Activated CD8-positive, alpha-beta memory T cell treated with anti-CD3 and anti-CD28 coated beads, Interleukin-2, amount 10 ng/mL, durations not matched to agents 7 days and 5 days (primary cell): ENCODE measurements at regions not wholly inside any gene's neighbourhood (a gene's known extent, or its start where the extent isn't known, plus 50 kb on each side); places are given as distances from the start of the nearest gene placed in this dataset.

Experiments used
- ATAC-seq: fragments of 150-1000 bp; cut with Tn5 transposase; one replicate; pipeline ENCODE4 v1.10.0; 2021; ENCODE audit warnings: moderate library complexity
- CTCF ChIA-PET: fragments of 350-600 bp; sonication (Branson Sonifier 250); formaldehyde crosslinking; loops from one replicate; lab custom pipeline; 2021; ENCODE audit warnings: antibody characterized with exemption; lab: Charles Lee
- DNase-seq: peaks from one replicate; pipeline ENCODE4 v3.0.0-alpha.2; 2020
- H3K27ac Mint-ChIP-seq: one replicate; pipeline ENCODE4 v1.8.0; 2021; ENCODE audit warnings: mild to moderate bottlenecking, mixed read lengths
- H3K27me3 Mint-ChIP-seq: one replicate; pipeline ENCODE4 v1.8.0; 2021; ENCODE audit warnings: mixed read lengths
- H3K36me3 Mint-ChIP-seq: one replicate; pipeline ENCODE4 v1.8.0; 2021; ENCODE audit warnings: mild to moderate bottlenecking, mixed read lengths
- H3K4me1 Mint-ChIP-seq: one replicate; pipeline ENCODE4 v1.8.0; 2021; ENCODE audit warnings: mixed read lengths
- H3K4me3 Mint-ChIP-seq: one replicate; pipeline ENCODE4 v1.8.0; 2021; ENCODE audit warnings: mild to moderate bottlenecking, moderate library complexity, mixed read lengths
- H3K9me3 Mint-ChIP-seq: one replicate; pipeline ENCODE4 v1.8.0; 2022; ENCODE audit warnings: low read depth, mixed read lengths

DNA sequence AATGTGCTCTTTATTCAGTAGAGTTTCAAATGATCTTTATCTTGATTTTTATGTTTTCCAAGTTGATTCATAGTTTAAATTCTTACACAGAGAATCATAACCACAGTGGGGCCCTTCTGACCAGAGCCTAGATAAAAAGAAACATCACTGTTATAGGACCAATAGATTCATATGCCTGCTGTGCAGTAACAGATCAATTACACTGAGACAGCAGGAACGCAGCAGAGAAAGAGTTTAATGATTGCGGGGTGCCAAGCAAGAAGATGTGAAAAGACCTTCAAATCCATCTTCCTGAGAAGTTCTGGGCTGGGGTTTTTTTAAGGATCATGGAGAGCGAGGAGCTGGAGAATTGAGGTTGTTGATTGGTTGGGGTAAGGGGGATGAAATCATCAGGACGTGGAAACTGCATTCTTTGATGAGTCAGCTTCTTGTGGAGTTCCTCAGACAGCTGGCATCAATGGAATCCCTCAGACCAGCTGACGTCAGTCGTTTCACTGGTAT lies 346.6 kb downstream of the TBC1D4 start:
- no peak overlapping the region for H3K4me3 Mint-ChIP-seq
- H3K27ac Mint-ChIP-seq: no peak overlapping the region
- DNase-seq (no peak), ATAC-seq (no peak)
- CTCF ChIA-PET: no interaction called here
- no peaks in the 10 kb centered on the region for H3K4me1 Mint-ChIP-seq
- peaks cover 4% of the 10 kb centered on the region for H3K27me3 Mint-ChIP-seq
- H3K9me3 Mint-ChIP-seq: peaks cover 4% of the 10 kb centered on the region
- no peaks in the 10 kb centered on the region for H3K36me3 Mint-ChIP-seq

DNA sequence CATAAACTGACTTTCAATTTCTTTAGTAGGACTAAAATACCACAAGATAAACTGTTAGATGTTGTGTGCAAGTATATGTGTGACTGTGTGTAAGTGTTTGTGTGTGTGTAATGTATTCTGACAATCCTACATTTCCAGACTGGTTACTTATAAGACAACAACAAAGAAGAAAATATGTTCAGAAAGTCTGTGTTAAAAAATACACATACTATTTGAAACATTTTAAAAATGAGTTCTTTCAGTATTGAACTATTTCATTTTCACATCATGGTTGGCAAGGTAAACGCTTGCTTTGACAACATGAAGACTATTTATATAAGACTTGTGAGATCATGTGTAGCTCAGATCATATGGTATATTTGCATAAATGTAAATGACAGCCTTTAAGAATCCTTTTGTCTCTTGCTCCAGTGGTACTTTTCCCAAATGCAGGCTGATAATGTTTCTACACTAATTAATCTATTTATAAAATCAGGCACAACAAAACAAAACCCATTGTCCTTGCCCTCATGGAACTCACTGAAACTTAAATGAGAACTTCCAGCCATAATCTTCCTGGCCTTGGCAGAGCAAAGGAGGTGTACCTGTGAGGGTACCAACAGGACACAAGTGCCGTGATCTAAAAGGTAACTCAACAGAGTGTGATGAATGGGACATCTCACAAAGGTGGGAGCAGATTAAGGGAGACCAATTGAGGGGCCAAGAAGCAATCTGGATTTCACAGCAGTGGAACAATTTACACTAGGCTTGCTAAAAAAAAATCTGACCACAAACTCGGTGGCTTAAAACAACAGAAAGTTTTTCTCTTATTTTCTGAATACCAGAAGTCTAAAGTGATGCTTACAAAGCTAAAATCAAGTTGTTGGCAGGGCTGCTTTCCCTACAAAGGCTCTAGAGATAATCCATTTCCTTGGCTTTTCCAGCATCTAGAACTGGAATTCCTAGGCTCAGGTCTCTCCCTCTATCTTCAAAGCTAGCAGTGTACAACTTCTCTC lies 349.0 kb downstream of the TBC1D4 start:
- H3K36me3 Mint-ChIP-seq: no peaks in the 10 kb centered on the region
- no peak overlapping the region for H3K4me3 Mint-ChIP-seq
- H3K27me3 Mint-ChIP-seq: peaks cover 4% of the 10 kb centered on the region
- no peak for ATAC-seq
- peaks cover 4% of the 10 kb centered on the region for H3K9me3 Mint-ChIP-seq
- H3K27ac Mint-ChIP-seq: no peak overlapping the region
- no peak for DNase-seq
- CTCF ChIA-PET: no interaction called here
- no peaks in the 10 kb centered on the region for H3K4me1 Mint-ChIP-seq

DNA sequence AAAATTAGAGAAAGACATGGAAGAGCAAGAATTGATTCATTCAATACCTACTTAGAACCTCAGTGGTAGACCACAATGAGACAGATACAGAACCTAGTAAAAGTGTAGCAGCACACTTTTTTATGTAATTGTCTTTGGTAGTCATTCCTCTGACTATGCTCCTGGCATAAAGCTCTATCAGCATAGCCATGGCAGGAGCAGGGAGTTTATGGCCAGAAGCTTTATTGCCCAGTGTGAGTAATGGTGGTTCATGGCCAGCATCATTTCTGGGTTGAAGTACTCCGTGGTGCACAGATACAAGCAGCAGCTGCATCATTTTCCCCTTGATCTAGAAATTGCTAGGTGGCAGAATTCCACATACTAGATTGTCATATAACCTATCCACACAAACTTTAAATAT lies 352.6 kb downstream of the TBC1D4 start:
- H3K27me3 Mint-ChIP-seq: no peaks in the 10 kb centered on the region
- DNase-seq (no peak), ATAC-seq (no peak)
- H3K9me3 Mint-ChIP-seq: no peaks in the 10 kb centered on the region
- no peak overlapping the region for H3K4me3 Mint-ChIP-seq
- H3K4me1 Mint-ChIP-seq: no peaks in the 10 kb centered on the region
- CTCF ChIA-PET: no interaction called here
- H3K36me3 Mint-ChIP-seq: no peaks in the 10 kb centered on the region
- no peak overlapping the region for H3K27ac Mint-ChIP-seq

DNA sequence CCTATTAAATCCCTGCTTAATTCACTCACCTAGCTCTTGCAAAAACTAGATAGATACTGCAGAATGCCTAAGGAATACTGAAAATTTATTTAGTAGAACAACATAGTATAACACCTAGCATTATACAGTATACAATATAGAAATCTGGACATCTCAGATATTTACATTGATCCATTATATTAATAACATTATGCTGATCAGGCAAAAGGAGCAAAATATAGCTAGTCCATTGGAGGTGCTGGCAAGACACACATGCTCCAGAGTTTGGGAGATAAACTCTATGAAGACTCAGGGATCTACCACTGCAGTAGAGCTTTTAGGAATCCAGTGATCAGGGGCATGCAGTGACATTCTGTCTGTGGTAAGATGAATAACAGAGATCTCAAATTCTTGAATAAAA lies 357.6 kb downstream of the TBC1D4 start:
- Mint-ChIP-seq H3K27ac (no peak overlapping the region), H3K9me3 (no peaks in the 10 kb centered on the region), H3K4me1 (no peaks in the 10 kb centered on the region), H3K27me3 (no peaks in the 10 kb centered on the region), H3K36me3 (no peaks in the 10 kb centered on the region), H3K4me3 (no peak overlapping the region)
- CTCF ChIA-PET: no interaction called here
- DNase-seq (no peak), ATAC-seq (no peak)

DNA sequence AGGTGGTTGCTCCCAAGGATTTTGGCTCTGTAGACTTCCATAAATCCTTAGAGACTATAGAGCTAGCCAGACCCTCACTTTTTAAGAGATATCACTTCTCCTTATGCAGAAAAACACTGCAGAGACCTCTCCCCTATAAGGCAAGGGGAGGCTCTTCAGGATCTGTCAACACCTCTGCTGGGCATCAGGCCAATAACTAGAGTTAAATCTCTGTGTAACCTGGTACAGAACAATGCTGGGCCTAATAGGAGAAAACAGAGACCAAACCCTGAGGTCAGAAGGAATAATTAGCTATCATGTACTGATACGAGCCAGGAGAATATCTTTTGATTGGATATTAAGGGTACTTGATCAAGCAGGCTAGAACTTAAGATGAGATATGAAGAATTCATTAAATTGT lies 358.5 kb downstream of the TBC1D4 start:
- ATAC-seq (no peak), DNase-seq (no peak)
- Mint-ChIP-seq H3K9me3 (no peaks in the 10 kb centered on the region), H3K27me3 (no peaks in the 10 kb centered on the region), H3K36me3 (no peaks in the 10 kb centered on the region), H3K4me3 (no peak overlapping the region), H3K4me1 (no peaks in the 10 kb centered on the region), H3K27ac (no peak overlapping the region)
- CTCF ChIA-PET: no interaction called here

DNA sequence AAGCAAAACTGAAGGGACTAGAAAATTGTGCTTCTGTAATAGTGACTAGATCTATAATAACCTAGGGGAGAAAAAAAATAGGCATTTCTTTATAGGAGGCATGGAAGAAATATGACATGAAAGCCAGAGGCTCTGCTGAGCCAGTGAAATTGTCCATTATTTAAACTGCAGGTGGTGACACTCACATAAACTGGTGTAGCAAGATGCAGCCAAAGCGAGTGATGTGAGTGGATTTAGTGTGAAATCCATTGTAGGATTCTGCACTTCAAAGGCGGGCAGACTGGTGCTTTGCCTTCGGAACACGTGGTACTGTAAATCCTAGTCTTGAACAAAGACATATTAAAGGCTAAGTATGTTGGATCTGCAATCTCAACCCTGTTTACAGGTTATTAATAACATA lies 361.9 kb downstream of the TBC1D4 start:
- CTCF ChIA-PET: no interaction called here
- no peak for DNase-seq
- H3K27me3 Mint-ChIP-seq: no peaks in the 10 kb centered on the region
- H3K27ac Mint-ChIP-seq: no peak overlapping the region
- H3K4me3 Mint-ChIP-seq: no peak overlapping the region
- H3K9me3 Mint-ChIP-seq: no peaks in the 10 kb centered on the region
- H3K4me1 Mint-ChIP-seq: no peaks in the 10 kb centered on the region
- no peaks in the 10 kb centered on the region for H3K36me3 Mint-ChIP-seq
- ATAC-seq: no peak

DNA sequence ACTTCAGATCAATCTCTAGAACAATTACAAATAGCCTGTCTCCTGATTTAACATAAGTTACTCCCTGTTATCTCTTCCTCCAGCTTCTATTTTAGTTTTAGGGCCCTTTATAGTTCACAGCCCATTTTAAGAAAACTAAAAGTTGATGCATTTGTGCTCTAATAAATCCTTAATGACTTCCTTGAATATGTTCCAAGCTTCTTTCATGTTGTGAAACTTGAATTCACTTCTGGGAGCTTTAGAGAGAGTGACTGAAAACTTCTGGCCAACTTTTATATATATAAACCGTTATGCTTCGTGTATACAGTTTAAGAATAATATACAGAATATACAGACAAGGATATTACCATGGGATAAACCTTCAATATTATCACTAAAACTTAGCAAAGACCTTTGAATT lies 366.8 kb downstream of the TBC1D4 start:
- no peak overlapping the region for H3K4me3 Mint-ChIP-seq

DNA sequence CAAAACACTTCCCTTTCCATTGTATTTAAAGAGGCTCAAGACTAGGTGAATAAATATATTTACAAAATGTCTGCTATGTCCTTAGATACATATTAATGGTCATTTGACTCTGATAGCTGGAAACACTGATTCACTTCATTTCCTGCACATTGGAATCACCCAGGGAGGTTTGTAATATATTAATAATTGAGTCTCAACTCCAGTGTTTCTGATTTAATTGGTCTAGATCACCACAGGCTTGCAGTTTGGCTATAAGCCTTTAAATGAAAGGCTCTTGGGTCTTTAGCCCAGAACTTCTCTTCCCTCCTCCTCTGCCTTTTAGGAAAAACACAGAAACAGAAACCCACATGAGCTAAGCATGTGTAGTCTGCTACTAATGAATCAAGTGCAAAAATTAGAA lies 378.0 kb downstream of the TBC1D4 start:
- no peaks in the 10 kb centered on the region for H3K9me3 Mint-ChIP-seq
- peaks cover 3% of the 10 kb centered on the region for H3K27me3 Mint-ChIP-seq
- H3K4me3 Mint-ChIP-seq: no peak overlapping the region
- no peak for DNase-seq
- CTCF ChIA-PET: no interaction called here
- no peaks in the 10 kb centered on the region for H3K36me3 Mint-ChIP-seq
- H3K4me1 Mint-ChIP-seq: no peaks in the 10 kb centered on the region
- H3K27ac Mint-ChIP-seq: no peak overlapping the region
- no peak for ATAC-seq

More for the DNA sequence above, 366.8 kb downstream of the TBC1D4 start:
- Mint-ChIP-seq H3K4me1 (no peaks in the 10 kb centered on the region), H3K36me3 (no peaks in the 10 kb centered on the region), H3K9me3 (no peaks in the 10 kb centered on the region), H3K27ac (no peak overlapping the region), H3K27me3 (no peaks in the 10 kb centered on the region)
- ATAC-seq (no peak), DNase-seq (no peak)
- CTCF ChIA-PET: no interaction called here

DNA sequence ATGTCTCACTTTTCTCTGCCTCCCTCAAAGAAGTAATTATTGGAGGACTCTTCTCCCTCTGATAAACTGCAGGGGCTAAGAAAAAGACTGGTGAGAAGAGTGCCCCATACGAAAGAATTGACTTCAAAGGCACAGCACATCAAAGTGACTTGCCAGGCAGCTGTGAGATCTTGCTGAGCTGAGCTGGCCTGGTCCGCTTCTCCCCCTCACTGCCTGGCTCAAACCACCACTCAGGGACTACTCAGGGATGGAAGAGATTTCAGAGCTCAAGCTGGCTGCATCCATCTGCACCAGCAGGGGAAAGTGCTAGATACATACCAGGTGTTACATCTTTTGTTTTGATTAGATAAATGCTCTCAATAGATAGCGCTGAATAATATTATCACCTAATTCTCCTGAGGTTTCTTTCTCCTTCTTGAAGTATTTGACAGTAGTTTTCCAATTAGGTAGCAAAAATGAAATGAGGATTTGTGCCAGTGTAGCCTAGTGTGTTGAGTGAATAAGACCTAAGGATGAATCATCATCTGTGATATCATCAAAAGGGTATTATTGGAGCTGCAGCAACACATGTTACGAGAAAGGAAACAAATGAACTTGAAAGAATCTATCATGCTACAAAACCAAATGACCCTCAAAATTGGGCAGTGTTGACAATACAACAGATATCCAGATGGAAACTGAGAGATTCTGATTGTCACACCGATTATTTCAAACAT lies 379.8 kb downstream of the TBC1D4 start:
- no peak overlapping the region for H3K4me3 Mint-ChIP-seq
- DNase-seq: no peak

DNA sequence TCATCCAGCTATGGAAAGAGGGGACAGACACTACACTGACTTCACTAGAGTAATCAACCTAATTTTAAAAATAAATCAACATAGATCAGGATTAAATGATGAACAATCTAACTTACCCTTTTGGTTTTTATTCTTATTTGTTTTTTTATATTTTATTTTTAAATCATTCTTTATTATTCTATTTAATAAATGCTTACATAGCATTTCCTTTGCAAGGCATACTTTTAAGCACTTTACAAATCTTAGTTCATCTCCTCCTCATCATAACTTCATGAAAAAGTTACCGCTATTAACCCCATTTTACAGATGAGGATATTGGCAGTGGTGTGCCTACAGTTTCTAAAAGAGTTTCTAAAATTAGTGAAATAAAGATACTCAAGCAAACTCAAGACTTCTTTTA lies 380.6 kb downstream of the TBC1D4 start:
- H3K4me1 Mint-ChIP-seq: no peaks in the 10 kb centered on the region
- CTCF ChIA-PET: no interaction called here
- ATAC-seq: no peak

More for the DNA sequence above, 379.8 kb downstream of the TBC1D4 start:
- Mint-ChIP-seq H3K27ac (no peak overlapping the region), H3K4me1 (no peaks in the 10 kb centered on the region), H3K27me3 (peaks cover 3% of the 10 kb centered on the region), H3K9me3 (no peaks in the 10 kb centered on the region), H3K36me3 (no peaks in the 10 kb centered on the region)
- no peak for ATAC-seq
- CTCF ChIA-PET: no interaction called here

DNA sequence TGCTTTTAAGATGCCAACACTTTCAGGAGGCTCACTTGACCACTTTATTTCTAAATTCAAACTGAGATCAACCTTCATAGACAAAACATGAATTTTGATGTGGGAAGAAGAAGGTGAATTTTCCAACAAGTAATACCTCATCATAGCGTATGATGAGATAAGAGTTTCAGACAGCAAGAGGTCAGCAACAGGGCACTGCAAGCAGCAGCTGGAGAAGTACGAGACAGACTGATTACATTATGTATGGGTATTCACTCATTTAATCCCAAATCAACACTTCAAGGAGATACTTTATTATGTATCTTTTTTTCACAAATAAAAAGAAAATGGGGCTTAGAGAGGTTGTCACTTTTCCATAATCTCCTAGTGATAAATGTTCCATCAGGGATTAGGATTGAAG lies 389.8 kb downstream of the TBC1D4 start:
- ATAC-seq (no peak), DNase-seq (no peak)
- no peaks in the 10 kb centered on the region for H3K9me3 Mint-ChIP-seq
- no peaks in the 10 kb centered on the region for H3K36me3 Mint-ChIP-seq
- no peak overlapping the region for H3K27ac Mint-ChIP-seq
- H3K4me3 Mint-ChIP-seq: no peak overlapping the region
- H3K4me1 Mint-ChIP-seq: no peaks in the 10 kb centered on the region
- CTCF ChIA-PET: no interaction called here
- no peaks in the 10 kb centered on the region for H3K27me3 Mint-ChIP-seq

More for the DNA sequence above, 380.6 kb downstream of the TBC1D4 start:
- peaks cover 3% of the 10 kb centered on the region for H3K27me3 Mint-ChIP-seq
- no peak overlapping the region for H3K27ac Mint-ChIP-seq
- H3K9me3 Mint-ChIP-seq: no peaks in the 10 kb centered on the region
- H3K36me3 Mint-ChIP-seq: no peaks in the 10 kb centered on the region
- no peak for DNase-seq
- no peak overlapping the region for H3K4me3 Mint-ChIP-seq

DNA sequence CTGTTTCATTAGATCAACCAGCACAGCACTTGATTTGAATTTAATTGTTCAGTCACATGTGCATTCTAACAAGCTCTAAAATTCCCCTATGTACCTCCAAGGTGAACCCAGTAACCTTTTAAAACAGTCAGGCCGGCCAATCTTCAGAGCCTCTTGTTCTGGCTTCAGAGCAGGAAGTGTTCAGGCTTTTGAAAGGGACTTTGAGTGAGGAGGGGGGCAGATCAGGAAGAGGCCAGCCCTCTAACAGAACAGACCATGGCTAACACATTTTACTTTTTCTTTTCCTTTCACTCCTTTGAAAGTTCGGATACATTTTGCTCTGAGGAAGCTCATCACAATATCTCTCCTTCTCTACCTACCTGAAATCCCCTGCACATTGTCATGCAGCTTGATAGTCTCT lies 390.3 kb downstream of the TBC1D4 start:
- H3K4me3 Mint-ChIP-seq: no peak overlapping the region
- no peaks in the 10 kb centered on the region for H3K4me1 Mint-ChIP-seq
- no peaks in the 10 kb centered on the region for H3K36me3 Mint-ChIP-seq
- no peaks in the 10 kb centered on the region for H3K9me3 Mint-ChIP-seq
- H3K27me3 Mint-ChIP-seq: no peaks in the 10 kb centered on the region
- DNase-seq: no peak
- no peak overlapping the region for H3K27ac Mint-ChIP-seq
- no peak for ATAC-seq
- CTCF ChIA-PET: no interaction called here

DNA sequence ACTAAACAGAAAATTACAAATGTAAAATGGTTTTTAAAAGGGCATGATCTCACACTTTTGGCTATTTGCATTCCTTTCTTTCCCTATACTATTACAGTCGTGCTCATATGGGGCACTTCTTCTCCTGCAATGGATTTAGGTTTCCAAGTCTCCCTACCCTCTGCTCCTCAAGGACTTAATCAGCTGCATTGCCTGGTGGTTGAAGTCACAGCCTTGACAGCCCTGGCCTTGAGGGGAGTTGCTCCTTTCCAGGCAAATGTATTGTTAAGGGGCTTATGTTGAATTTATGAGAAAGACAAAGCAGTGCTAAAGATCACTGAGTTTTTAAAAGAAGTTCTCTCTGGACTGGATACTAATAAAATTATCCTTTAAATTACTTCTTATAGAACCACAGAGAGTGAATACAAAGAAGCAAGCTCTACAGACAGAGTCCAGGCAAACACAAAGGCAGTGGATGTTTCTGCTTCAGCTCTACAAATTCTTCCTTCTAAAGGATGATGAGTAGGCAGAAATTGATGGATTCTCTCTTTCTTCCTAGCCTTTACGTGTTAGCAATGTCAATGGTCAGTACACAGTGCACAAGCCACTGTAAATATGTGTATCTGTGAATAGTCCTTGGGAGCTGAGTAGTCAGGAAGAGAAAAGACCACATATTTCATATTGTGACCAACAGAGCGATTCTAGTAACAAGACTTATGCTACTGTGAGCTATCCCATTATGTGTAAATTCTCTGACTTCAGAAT lies 390.9 kb downstream of the TBC1D4 start:
- Mint-ChIP-seq H3K4me1 (no peaks in the 10 kb centered on the region), H3K27me3 (no peaks in the 10 kb centered on the region), H3K4me3 (no peak overlapping the region), H3K9me3 (no peaks in the 10 kb centered on the region), H3K27ac (no peak overlapping the region), H3K36me3 (no peaks in the 10 kb centered on the region)
- CTCF ChIA-PET: no interaction called here
- ATAC-seq: no peak
- no peak for DNase-seq
